Omental fat pad (tissue), 3 donors: ENCODE measurements at regions not wholly inside any gene's neighbourhood (a gene's known extent, or its start where the extent isn't known, plus 50 kb on each side); places are given as distances from the start of the nearest gene placed in this dataset.

Source experiments
- ATAC-seq: fragments of 150-250 bp; one replicate; pipeline ENCODE4 v1.9.1; 2016; ENCODE audit warnings: mild to moderate bottlenecking, moderate library complexity; ENCODE audit not compliant: low FRiP score
- DNase-seq: peaks from one replicate; pipeline ENCODE4 v3.0.0-alpha.2; 2019; ENCODE audit warnings: low spot score
- TF ChIP-seq, protein P1 (sequence below), 3 donors: fragments of 450-650 bp; IDR thresholded peaks; one replicate each; pipeline ENCODE4 v1.5.1; 2016 to 2017; ENCODE audit warnings: antibody characterized with exemption in 3 of 3, mild to moderate bottlenecking in 3 of 3, moderate library complexity in 2 of 3

DNA sequence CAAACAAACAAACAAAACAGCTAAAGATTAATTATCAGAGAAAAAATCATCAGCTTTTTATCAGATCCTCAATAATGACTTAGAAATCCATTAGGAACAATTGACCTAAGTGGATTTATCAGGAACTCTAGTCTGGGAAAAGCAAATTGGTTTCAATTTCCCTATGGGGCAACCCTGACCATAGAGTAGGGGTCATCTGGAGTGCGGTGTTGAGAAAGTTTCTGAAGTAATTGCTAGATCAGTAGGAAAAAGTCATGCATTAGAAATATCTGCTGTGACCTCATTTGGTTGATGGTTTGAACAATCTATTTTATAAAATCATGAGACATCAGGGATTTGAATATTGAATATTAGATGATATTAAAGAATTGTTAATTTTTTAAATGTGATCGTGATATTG, 507.9 kb downstream of the TXNL1 start:
- ATAC-seq, result no peak

DNA sequence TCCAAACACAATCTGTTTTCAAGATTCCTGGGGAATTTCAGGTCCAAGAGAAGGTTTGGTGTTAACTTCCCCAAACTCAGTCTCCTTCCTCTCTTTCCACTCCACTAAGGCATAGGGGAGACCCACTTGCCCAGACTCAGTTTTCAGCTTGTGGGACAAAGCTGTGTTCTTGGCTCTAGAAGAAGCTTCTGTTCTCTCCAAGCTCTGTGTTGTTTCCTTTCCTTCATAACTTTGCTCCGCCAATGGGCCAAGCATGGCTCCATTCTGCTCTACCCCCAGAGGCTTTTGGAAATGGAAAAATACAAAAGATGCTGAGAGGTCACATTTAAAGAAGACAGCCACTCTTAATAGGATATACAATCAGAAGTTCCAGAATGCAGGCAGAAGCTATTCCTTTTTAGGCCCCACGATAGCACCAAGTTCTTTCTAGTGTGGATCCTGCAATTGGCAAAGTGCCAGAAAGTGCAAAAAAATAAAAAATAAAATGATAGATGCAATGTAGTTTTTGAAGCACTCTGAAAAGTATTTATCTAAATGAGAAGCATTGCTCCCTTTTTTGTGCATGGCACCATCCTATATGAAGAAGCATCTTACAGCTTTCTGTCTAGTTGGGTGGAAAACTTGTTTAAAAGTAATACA, 510.1 kb downstream of the TXNL1 start:
- ATAC-seq, result no peak
- TF ChIP-seq, protein P1, sequence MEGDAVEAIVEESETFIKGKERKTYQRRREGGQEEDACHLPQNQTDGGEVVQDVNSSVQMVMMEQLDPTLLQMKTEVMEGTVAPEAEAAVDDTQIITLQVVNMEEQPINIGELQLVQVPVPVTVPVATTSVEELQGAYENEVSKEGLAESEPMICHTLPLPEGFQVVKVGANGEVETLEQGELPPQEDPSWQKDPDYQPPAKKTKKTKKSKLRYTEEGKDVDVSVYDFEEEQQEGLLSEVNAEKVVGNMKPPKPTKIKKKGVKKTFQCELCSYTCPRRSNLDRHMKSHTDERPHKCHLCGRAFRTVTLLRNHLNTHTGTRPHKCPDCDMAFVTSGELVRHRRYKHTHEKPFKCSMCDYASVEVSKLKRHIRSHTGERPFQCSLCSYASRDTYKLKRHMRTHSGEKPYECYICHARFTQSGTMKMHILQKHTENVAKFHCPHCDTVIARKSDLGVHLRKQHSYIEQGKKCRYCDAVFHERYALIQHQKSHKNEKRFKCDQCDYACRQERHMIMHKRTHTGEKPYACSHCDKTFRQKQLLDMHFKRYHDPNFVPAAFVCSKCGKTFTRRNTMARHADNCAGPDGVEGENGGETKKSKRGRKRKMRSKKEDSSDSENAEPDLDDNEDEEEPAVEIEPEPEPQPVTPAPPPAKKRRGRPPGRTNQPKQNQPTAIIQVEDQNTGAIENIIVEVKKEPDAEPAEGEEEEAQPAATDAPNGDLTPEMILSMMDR (IDR thresholded peaks at IDR 0.05), result no peak
- DNase-seq, result no peak

More for the DNA sequence above, 507.9 kb downstream of the TXNL1 start:
- TF ChIP-seq, protein P1 (IDR thresholded peaks at IDR 0.05), result no peak
- DNase-seq, result no peak

DNA sequence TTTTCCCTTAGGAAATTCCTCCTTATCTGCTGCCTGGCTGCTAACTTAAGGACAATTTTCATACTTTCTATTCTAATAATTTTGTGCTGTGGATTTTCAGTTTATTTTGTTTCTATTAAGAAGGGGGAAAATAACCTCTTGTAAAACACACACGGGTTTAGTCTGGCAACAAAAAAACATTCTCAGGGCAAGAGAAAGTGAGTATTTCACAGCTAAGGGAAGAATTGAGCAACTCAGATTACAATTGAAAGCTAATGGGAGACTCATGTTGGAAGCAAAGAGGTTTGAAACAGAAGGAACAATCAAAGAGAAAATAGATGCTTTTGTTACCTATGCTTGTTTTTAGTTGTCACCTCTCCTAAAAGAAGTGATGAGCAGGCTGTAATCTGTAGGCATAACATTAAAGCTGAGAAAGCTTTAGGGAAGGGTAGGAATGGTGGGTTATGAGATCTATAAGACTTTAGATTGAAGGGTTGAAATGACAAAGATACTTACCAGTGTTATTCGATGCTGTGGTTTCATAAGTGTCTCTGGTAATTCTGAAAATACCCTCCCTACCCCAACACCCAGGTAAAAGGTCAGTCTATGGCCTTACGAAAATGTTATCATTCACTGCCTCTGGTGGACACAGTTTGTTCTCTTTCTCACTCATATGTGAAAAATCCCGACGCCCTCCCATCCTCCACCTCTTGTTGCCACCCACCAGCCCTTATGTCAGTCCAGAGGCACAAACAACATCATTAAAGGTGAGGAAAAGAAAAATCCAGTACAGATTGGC, 510.9 kb downstream of the TXNL1 start:
- ATAC-seq, result peak; percentile 59

DNA sequence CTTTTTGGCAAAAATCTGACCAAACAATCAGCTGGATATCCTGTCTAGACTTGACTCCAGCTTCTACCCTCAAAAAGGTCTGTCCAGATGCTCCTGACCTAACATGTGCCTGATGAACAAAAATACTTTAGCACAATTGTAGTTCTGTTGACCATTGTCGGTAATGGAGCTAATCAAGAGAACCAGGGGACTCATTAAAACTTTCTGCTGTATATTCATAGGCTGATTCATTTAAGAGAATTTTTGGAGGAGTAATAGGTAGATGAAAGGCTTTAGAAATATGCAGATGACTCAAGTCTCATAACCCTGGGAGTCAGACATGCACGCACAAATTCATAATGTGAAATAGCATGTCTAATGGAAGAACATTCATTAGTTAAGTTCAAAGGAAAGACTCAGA, 514.2 kb downstream of the TXNL1 start:
- ATAC-seq, result peak; percentile 90
- TF ChIP-seq, protein P1 (IDR thresholded peaks at IDR 0.05), result no peak

More for the DNA sequence above, 510.9 kb downstream of the TXNL1 start:
- TF ChIP-seq, protein P1 (IDR thresholded peaks at IDR 0.05), result no peak
- no peak for DNase-seq

DNA sequence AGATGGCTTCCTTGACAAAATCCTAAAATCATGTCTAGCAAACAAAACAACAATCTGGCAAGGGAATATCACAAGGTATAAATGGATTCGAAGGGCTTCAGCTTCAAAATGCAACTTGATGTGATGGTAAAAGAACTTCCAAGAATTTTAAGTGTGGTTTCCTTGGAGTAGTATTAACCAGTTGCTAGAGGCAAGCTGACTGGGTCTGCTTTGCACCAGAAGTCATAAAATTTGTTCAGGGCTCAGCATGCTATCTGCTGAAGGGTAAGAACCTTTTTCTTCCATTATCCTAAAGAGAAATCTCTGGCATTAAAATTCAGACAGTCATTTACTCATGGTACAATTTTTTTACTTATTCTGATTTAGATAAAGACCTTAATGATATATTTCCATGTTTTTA, 516.7 kb downstream of the TXNL1 start:
- ATAC-seq (no peak), DNase-seq (no peak)
- TF ChIP-seq, protein P1 (IDR thresholded peaks at IDR 0.05), result no peak

More for the DNA sequence above, 514.2 kb downstream of the TXNL1 start:
- DNase-seq, result no peak

DNA sequence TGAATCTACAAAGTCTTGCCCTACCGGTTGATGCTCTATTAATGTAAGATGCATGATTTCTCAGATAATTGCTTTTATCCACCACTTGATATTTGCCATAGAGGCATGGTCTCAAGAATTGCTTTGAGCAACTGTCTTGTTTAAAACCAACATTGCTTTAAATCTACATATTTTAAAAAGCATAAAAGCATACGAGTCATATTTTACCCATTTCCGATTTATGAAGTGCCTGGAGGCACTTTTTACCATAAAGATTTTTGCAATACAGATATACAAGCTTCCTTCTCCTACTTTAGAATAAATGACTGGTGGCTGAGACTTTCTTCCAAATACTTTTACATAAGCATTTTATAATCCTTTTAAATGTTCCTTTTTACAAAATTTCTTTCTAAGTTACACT, 517.6 kb downstream of the TXNL1 start:
- DNase-seq (no peak), ATAC-seq (no peak)
- TF ChIP-seq, protein P1 (IDR thresholded peaks at IDR 0.05), result no peak

DNA sequence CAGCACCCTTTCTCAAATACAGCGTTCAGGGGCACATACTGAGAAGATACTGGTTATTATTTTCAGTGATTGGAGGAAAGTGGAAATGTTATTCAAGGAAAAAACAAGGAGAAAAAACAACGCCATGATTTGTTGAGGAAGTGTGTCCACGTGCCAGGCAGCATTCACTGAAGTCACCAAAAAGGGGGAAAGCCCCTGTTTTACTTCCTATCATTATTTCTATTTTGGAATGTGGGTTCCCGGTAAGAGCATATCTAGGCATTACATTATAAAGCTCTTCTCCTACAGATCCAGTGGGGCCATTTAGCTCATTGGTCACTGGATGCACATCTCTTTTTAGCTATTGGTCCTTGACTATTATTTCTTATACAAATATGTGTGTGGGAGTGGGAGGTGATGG, 518.7 kb downstream of the TXNL1 start:
- TF ChIP-seq, protein P1 (IDR thresholded peaks at IDR 0.05), result no peak
- no peak for ATAC-seq
- DNase-seq, result no peak
